Trophoblast cell (in vitro differentiated cells and primary cell): ENCODE measurements at regions not wholly inside any gene's neighbourhood (a gene's known extent, or its start where the extent isn't known, plus 50 kb on each side); places are given as distances from the start of the nearest gene placed in this dataset.

Experiments used
- DNase-seq, 2 donors: peaks; one replicate each; pipeline ENCODE4 v3.0.0-alpha.2; 2016
- H2AFZ ChIP-seq: 2 replicates; pipeline ENCODE4 v1.6.1; 2013; ENCODE audit warnings: low read length, moderate library complexity, mild to moderate bottlenecking; ENCODE audit not compliant: insufficient read depth, poor library complexity
- H2AK5ac ChIP-seq: 2 replicates; pipeline ENCODE4 v1.6.1; 2013; ENCODE audit warnings: mild to moderate bottlenecking, low read length
- H2BK120ac ChIP-seq: 2 replicates; pipeline ENCODE4 v1.6.1; 2013; ENCODE audit warnings: low read length, mild to moderate bottlenecking, moderate library complexity; ENCODE audit not compliant: insufficient read depth, poor library complexity
- H2BK12ac ChIP-seq: 2 replicates; pipeline ENCODE4 v1.6.1; 2013; ENCODE audit warnings: mild to moderate bottlenecking, low read length, moderate library complexity
- H2BK5ac ChIP-seq: 2 replicates; pipeline ENCODE4 v1.6.1; 2013; ENCODE audit warnings: low read length, low read depth, moderate library complexity, mild to moderate bottlenecking; ENCODE audit not compliant: poor library complexity
- H3K14ac ChIP-seq: 2 replicates; pipeline ENCODE4 v1.6.1; 2013; ENCODE audit warnings: mild to moderate bottlenecking, low read length
- H3K18ac ChIP-seq: 2 replicates; pipeline ENCODE4 v1.6.1; 2013; ENCODE audit warnings: mild to moderate bottlenecking, low read length
- H3K23ac ChIP-seq: 2 replicates; pipeline ENCODE4 v1.6.1; 2013; ENCODE audit warnings: low read length
- H3K27ac ChIP-seq: 2 replicates; pipeline ENCODE4 v1.5.1; 2013; ENCODE audit warnings: low read depth, mild to moderate bottlenecking, inconsistent platforms, low read length, moderate library complexity
- H3K27me3 ChIP-seq: 2 replicates; pipeline ENCODE4 v1.6.1; 2013; ENCODE audit warnings: inconsistent platforms, mild to moderate bottlenecking, low read length, moderate library complexity; ENCODE audit not compliant: insufficient read depth
- H3K36me3 ChIP-seq, 2 experiments: 1 replicate in 1 of 2; 2 replicates in 1 of 2; pipeline ENCODE4 v1.6.1; 2013; ENCODE audit warnings: low read length in 2 of 2, mild to moderate bottlenecking in 2 of 2, moderate library complexity in 1 of 2; ENCODE audit not compliant: insufficient read depth in 2 of 2, control insufficient read depth in 1 of 2
- H3K4ac ChIP-seq: 2 replicates; pipeline ENCODE4 v1.6.1; 2013; ENCODE audit warnings: low read depth, mild to moderate bottlenecking, low read length, moderate library complexity
- H3K4me1 ChIP-seq, 2 experiments: 1 replicate in 1 of 2; 2 replicates in 1 of 2; pipeline ENCODE4 v1.6.1; 2013; ENCODE audit warnings: low read length in 2 of 2, mild to moderate bottlenecking in 2 of 2, moderate library complexity in 1 of 2; ENCODE audit not compliant: insufficient read depth in 2 of 2, control insufficient read depth in 1 of 2
- H3K4me2 ChIP-seq: 2 replicates; pipeline ENCODE4 v1.6.1; 2013; ENCODE audit warnings: inconsistent platforms, mild to moderate bottlenecking, low read length, moderate library complexity
- H3K4me3 ChIP-seq: 2 replicates; pipeline ENCODE4 v1.5.1; 2013; ENCODE audit warnings: mild to moderate bottlenecking, low read depth, low read length, inconsistent platforms
- H3K79me1 ChIP-seq: one replicate; pipeline ENCODE4 v1.6.1; 2013; ENCODE audit warnings: low read length
- H3K79me2 ChIP-seq: 2 replicates; pipeline ENCODE4 v1.6.1; 2013; ENCODE audit warnings: low read length, mild to moderate bottlenecking; ENCODE audit not compliant: control insufficient read depth, insufficient read depth, poor library complexity
- H3K9ac ChIP-seq: 2 replicates; pipeline ENCODE4 v1.6.1; 2013; ENCODE audit warnings: mild to moderate bottlenecking, low read length
- H3K9me3 ChIP-seq: 2 replicates; pipeline ENCODE4 v1.6.1; 2013; ENCODE audit warnings: low read depth, mild to moderate bottlenecking, control low read depth, inconsistent platforms, low read length; ENCODE audit not compliant: insufficient read depth
- H4K12ac ChIP-seq: 2 replicates; pipeline ENCODE4 v1.6.1; 2013; ENCODE audit warnings: low read depth, mild to moderate bottlenecking, low read length, moderate library complexity
- H4K8ac ChIP-seq: 2 replicates; pipeline ENCODE4 v1.6.1; 2013; ENCODE audit warnings: low read depth, mild to moderate bottlenecking, low read length, moderate library complexity
- H4K91ac ChIP-seq: one replicate; pipeline ENCODE4 v1.6.1; 2013; ENCODE audit warnings: low read depth, mild to moderate bottlenecking, low read length, moderate library complexity
- WGBS: extraction: QIAGEN DNeasy Blood & Tissue Kit; methylation state at CpG from one replicate; pipeline ENCODE4 v1.1.7; 2013; ENCODE audit warnings: missing lambda C conversion rate; ENCODE audit not compliant: insufficient read length, insufficient coverage; ENCODE audit errors: extremely low coverage; 5-methylcytosine and 5-hydroxymethylcytosine counted together

GRCh38 chr17:72413077-72414031 is 292.5 kb downstream of the SOX9 start:
- Histone ChIP-seq H3K14ac (no peak overlapping the region), H3K23ac (no peak overlapping the region), H3K27me3 (no peaks in the 10 kb centered on the region), H3K79me2 (no peaks in the 10 kb centered on the region), H3K27ac (no peak overlapping the region), H3K9me3 (peaks cover 1% of the 10 kb centered on the region), H4K8ac (no peak overlapping the region), H3K36me3 (no peaks in the 10 kb centered on the region), H2BK12ac (no peak overlapping the region), H2AK5ac (no peak overlapping the region), H4K12ac (no peak overlapping the region), H3K4me2 (no peak overlapping the region), H2BK120ac (no peak overlapping the region), H3K4me3 (no peak overlapping the region), H3K79me1 (no peaks in the 10 kb centered on the region), H3K9ac (no peak overlapping the region), H4K91ac (no peak overlapping the region), H2AFZ (no peak overlapping the region), H3K4me1 (peaks cover 3 to 13% of the 10 kb centered on the region in 2 experiments), H3K18ac (no peak overlapping the region), H3K4ac (no peak overlapping the region), H2BK5ac (no peak overlapping the region)
- no peak for DNase-seq
- no CpG with 5 or more reads among the region's 23 CpGs for WGBS

GRCh38 chr17:72414032-72414396 is 293.2 kb downstream of the SOX9 start:
- Histone ChIP-seq H3K36me3 (no peaks in the 10 kb centered on the region), H3K23ac (no peak overlapping the region), H3K18ac (no peak overlapping the region), H2AFZ (no peak overlapping the region), H3K9ac (no peak overlapping the region), H3K27ac (no peak overlapping the region), H2BK120ac (no peak overlapping the region), H3K4ac (no peak overlapping the region), H3K79me2 (no peaks in the 10 kb centered on the region), H2AK5ac (no peak overlapping the region), H2BK12ac (no peak overlapping the region), H4K8ac (no peak overlapping the region), H3K4me3 (no peak overlapping the region), H3K14ac (no peak overlapping the region), H3K4me2 (no peak overlapping the region), H3K79me1 (no peaks in the 10 kb centered on the region), H2BK5ac (no peak overlapping the region), H3K9me3 (peaks cover 1% of the 10 kb centered on the region), H4K12ac (no peak overlapping the region), H3K4me1 (peaks cover 3 to 13% of the 10 kb centered on the region in 2 experiments), H4K91ac (no peak overlapping the region), H3K27me3 (no peaks in the 10 kb centered on the region)
- DNase-seq, result no peak
- WGBS, result no CpG with 5 or more reads among the region's 5 CpGs

- H2AK5ac ChIP-seq, result no peak overlapping the region
- no peak overlapping the region for H2BK12ac ChIP-seq
- H4K91ac ChIP-seq, result no peak overlapping the region
- H2AFZ ChIP-seq, result no peak overlapping the region
- no peak overlapping the region for H3K4me3 ChIP-seq
- WGBS, result no CpG with 5 or more reads among the region's 9 CpGs
- no peak overlapping the region for H4K8ac ChIP-seq
- peaks cover 1% of the 10 kb centered on the region for H3K9me3 ChIP-seq
- H3K27me3 ChIP-seq, result no peaks in the 10 kb centered on the region
- H3K79me1 ChIP-seq, result no peaks in the 10 kb centered on the region
- H3K79me2 ChIP-seq, result no peaks in the 10 kb centered on the region
- H3K9ac ChIP-seq, result no peak overlapping the region
- no peak overlapping the region for H3K4ac ChIP-seq
- H3K14ac ChIP-seq, result no peak overlapping the region
- no peak overlapping the region for H3K18ac ChIP-seq
- H2BK120ac ChIP-seq, result no peak overlapping the region
- H3K4me2 ChIP-seq, result no peak overlapping the region
- DNase-seq, result no peak
- no peak overlapping the region for H4K12ac ChIP-seq
- no peaks in the 10 kb centered on the region for H3K36me3 ChIP-seq
- no peak overlapping the region for H3K27ac ChIP-seq
- H3K4me1 ChIP-seq, result peaks cover 3 to 13% of the 10 kb centered on the region in 2 experiments
- H3K23ac ChIP-seq, result no peak overlapping the region
- H2BK5ac ChIP-seq, result no peak overlapping the region
Measured at GRCh38 chr17:72414967-72415853, 294.4 kb downstream of the SOX9 start.

- H3K9me3 ChIP-seq, result peaks cover 1% of the 10 kb centered on the region
- no peak overlapping the region for H4K8ac ChIP-seq
- H2BK12ac ChIP-seq, result no peak overlapping the region
- WGBS, result no CpG with 5 or more reads among the region's 6 CpGs
- H2AFZ ChIP-seq, result no peak overlapping the region
- no peak overlapping the region for H3K4ac ChIP-seq
- H2AK5ac ChIP-seq, result no peak overlapping the region
- no peak overlapping the region for H2BK5ac ChIP-seq
- H3K4me2 ChIP-seq, result no peak overlapping the region
- no peak overlapping the region for H3K14ac ChIP-seq
- peaks cover 1% of the 10 kb centered on the region for H3K79me1 ChIP-seq
- no peak overlapping the region for H4K91ac ChIP-seq
- H3K4me1 ChIP-seq, result peaks cover 8 to 12% of the 10 kb centered on the region in 2 experiments
- H3K27ac ChIP-seq, result no peak overlapping the region
- H3K9ac ChIP-seq, result no peak overlapping the region
- no peak for DNase-seq
- H3K4me3 ChIP-seq, result no peak overlapping the region
- H3K18ac ChIP-seq, result no peak overlapping the region
- H4K12ac ChIP-seq, result no peak overlapping the region
- no peaks in the 10 kb centered on the region for H3K79me2 ChIP-seq
- H2BK120ac ChIP-seq, result no peak overlapping the region
- no peaks in the 10 kb centered on the region for H3K36me3 ChIP-seq
- H3K23ac ChIP-seq, result no peak overlapping the region
- H3K27me3 ChIP-seq, result no peaks in the 10 kb centered on the region
Measured at GRCh38 chr17:72416054-72416675, 295.3 kb downstream of the SOX9 start.
